WTC11 (cell line): ENCODE measurements at regions not wholly inside any gene's neighbourhood (a gene's known extent, or its start where the extent isn't known, plus 50 kb on each side); places are given as distances from the start of the nearest gene placed in this dataset.
"Not testable (repeated sequence)": the region's sequence is repeated elsewhere in the genome, so short reads cannot be mapped to it uniquely, and the experiment has no call there.

Source experiments
- ATAC-seq: fragments of 200-7000 bp; cut with Tn5 transposase; 2 replicates; pipeline ENCODE4 v1.10.0; 2021; ENCODE audit warnings: mild to moderate bottlenecking, moderate library complexity
- CTCF ChIA-PET: fragments of 300-600 bp; sonication (Branson Sonifier 250); formaldehyde crosslinking; loops from one replicate; lab custom pipeline; 2021; ENCODE audit warnings: antibody characterized with exemption; lab: Charles Lee
- POLR2A ChIA-PET: fragments of 350-600 bp; sonication (Branson Sonifier 250); formaldehyde crosslinking; loops from one replicate; lab custom pipeline; 2021; ENCODE audit warnings: antibody characterized with exemption; lab: Charles Lee
- DNase-seq: peaks from one replicate; pipeline ENCODE4 v3.0.0; 2021; ENCODE audit warnings: low spot score
- H3K27ac Mint-ChIP-seq: 2 replicates; pipeline ENCODE4 v1.8.0; 2021; ENCODE audit warnings: mixed read lengths
- H3K27me3 Mint-ChIP-seq: 2 replicates; pipeline ENCODE4 v1.8.0; 2021; ENCODE audit warnings: low read depth, mild to moderate bottlenecking, moderate library complexity, mixed read lengths
- H3K36me3 Mint-ChIP-seq: 2 replicates; pipeline ENCODE4 v1.8.0; 2021; ENCODE audit warnings: mixed read lengths
- H3K4me1 Mint-ChIP-seq: 2 replicates; pipeline ENCODE4 v1.8.0; 2022; ENCODE audit warnings: mixed read lengths
- H3K4me3 Mint-ChIP-seq: 2 replicates; pipeline ENCODE4 v1.8.0; 2021; ENCODE audit warnings: mild to moderate bottlenecking, moderate library complexity, mixed read lengths
- H3K9me3 Mint-ChIP-seq: 2 replicates; pipeline ENCODE4 v1.8.0; 2021; ENCODE audit warnings: mixed read lengths
- ATF2 ChIP-seq: sonication (generic); formaldehyde crosslinking; IDR thresholded peaks from 2 replicates; pipeline ENCODE4 v1.8.1; 2022; ENCODE audit warnings: low read depth, missing genetic modification reagents, borderline replicate concordance
- CBFB ChIP-seq: sonication (generic); formaldehyde crosslinking; IDR thresholded peaks from 2 replicates; pipeline ENCODE4 v1.8.1; 2022; ENCODE audit warnings: mild to moderate bottlenecking, low read depth, missing genetic modification reagents
- CREB1 ChIP-seq: sonication (generic); formaldehyde crosslinking; IDR thresholded peaks from 2 replicates; pipeline ENCODE4 v1.8.0; 2023; ENCODE audit warnings: mild to moderate bottlenecking, missing genetic modification reagents
- FOXK1 ChIP-seq: sonication (generic); formaldehyde crosslinking; IDR thresholded peaks from 2 replicates; pipeline ENCODE4 v1.8.0; 2022; ENCODE audit warnings: mild to moderate bottlenecking, moderate library complexity, missing genetic modification reagents
- IRF2 ChIP-seq: sonication (generic); formaldehyde crosslinking; IDR thresholded peaks from 2 replicates; pipeline ENCODE4 v1.8.0; 2022; ENCODE audit warnings: low read depth, missing genetic modification reagents, borderline replicate concordance
- KAT7 ChIP-seq: sonication (generic); formaldehyde crosslinking; IDR thresholded peaks from 2 replicates; pipeline ENCODE4 v1.8.1; 2023; ENCODE audit warnings: missing genetic modification reagents, mild to moderate bottlenecking, borderline replicate concordance
- MXD4 ChIP-seq: fragments of 250-450 bp; sonication (Bioruptor Pico); IDR thresholded peaks from 2 replicates; pipeline ENCODE4 v1.8.0; 2021; ENCODE audit warnings: mild to moderate bottlenecking, moderate library complexity, borderline replicate concordance
- PRRX2 ChIP-seq: fragments of 250-450 bp; sonication (Bioruptor Pico); IDR thresholded peaks from 2 replicates; pipeline ENCODE4 v1.8.0; 2021; ENCODE audit warnings: mild to moderate bottlenecking
- RORB ChIP-seq: fragments of 250-450 bp; sonication (Bioruptor Pico); IDR thresholded peaks from 2 replicates; pipeline ENCODE4 v1.9.0; 2021; ENCODE audit warnings: mild to moderate bottlenecking
- SP1 ChIP-seq: sonication (generic); formaldehyde crosslinking; conservative IDR thresholded peaks from 2 replicates; pipeline ENCODE4 v1.8.1; 2022; ENCODE audit warnings: missing genetic modification reagents
- TCF7 ChIP-seq: sonication (generic); formaldehyde crosslinking; IDR thresholded peaks from 2 replicates; pipeline ENCODE4 v1.8.0; 2022; ENCODE audit warnings: mild to moderate bottlenecking, low read depth, missing genetic modification reagents, moderate library complexity
- ZNF232 ChIP-seq: sonication (generic); formaldehyde crosslinking; IDR thresholded peaks from 2 replicates; pipeline ENCODE4 v1.8.0; 2022; ENCODE audit warnings: mild to moderate bottlenecking, missing genetic modification reagents
- ZNF263 ChIP-seq: sonication (generic); formaldehyde crosslinking; IDR thresholded peaks from 2 replicates; pipeline ENCODE4 v1.8.1; 2022; ENCODE audit warnings: low read depth, mild to moderate bottlenecking, moderate library complexity, missing genetic modification reagents
- ZNF416 ChIP-seq: fragments of 250-450 bp; sonication (Bioruptor Pico); IDR thresholded peaks from 2 replicates; pipeline ENCODE4 v1.9.0; 2021; ENCODE audit warnings: mild to moderate bottlenecking, inconsistent platforms
- ZNF425 ChIP-seq: fragments of 250-450 bp; sonication (Bioruptor Pico); conservative IDR thresholded peaks from 2 replicates; pipeline ENCODE4 v1.9.0; 2021; ENCODE audit warnings: mild to moderate bottlenecking
- TF ChIP-seq, protein P1 (sequence below): fragments of 250-450 bp; sonication (Bioruptor Pico); IDR thresholded peaks from 2 replicates; pipeline ENCODE4 v1.9.0; 2021; ENCODE audit warnings: mild to moderate bottlenecking
- TF ChIP-seq, protein P2 (sequence below): sonication (generic); formaldehyde crosslinking; IDR thresholded peaks from 2 replicates; pipeline ENCODE4 v1.8.0; 2022; ENCODE audit warnings: mild to moderate bottlenecking, missing genetic modification reagents
- TF ChIP-seq, protein P3 (sequence below): fragments of 200-600 bp; IDR thresholded peaks from 2 replicates; pipeline ENCODE4 v1.8.0; 2022; ENCODE audit warnings: antibody characterized with exemption
- TF ChIP-seq, protein P4 (sequence below): sonication (generic); formaldehyde crosslinking; conservative IDR thresholded peaks from 2 replicates; pipeline ENCODE4 v1.8.1; 2022; ENCODE audit warnings: mild to moderate bottlenecking, missing genetic modification reagents
- TF ChIP-seq, protein P5 (sequence below): sonication (generic); formaldehyde crosslinking; IDR thresholded peaks from 2 replicates; pipeline ENCODE4 v1.8.1; 2023; ENCODE audit warnings: mild to moderate bottlenecking, missing genetic modification reagents, moderate library complexity

DNA sequence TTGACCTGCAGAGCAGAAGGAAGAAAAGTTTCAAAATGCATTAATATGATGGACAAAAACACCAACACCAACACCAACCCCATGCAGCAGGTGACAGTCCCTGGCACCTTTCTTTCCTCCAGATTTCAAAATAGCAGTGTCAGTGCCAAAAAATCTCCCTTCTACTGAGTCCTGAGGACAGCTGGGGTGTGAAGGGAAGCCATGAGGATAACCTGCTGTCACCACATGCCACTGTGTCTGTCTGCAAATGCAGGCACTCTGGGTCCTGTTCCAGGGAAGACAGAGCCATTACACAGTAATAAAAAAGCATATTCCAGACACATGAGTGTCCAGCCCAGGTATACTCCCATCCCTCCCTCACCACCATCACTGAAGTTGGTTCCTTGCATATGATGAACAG, 187.5 kb downstream of the BMP15 start:
- Mint-ChIP-seq H3K27me3 (no peaks in the 10 kb centered on the region), H3K4me3 (no peak overlapping the region), H3K4me1 (peaks cover 4% of the 10 kb centered on the region; the same call in 1 of the 2 replicates), H3K27ac (no peak overlapping the region), H3K9me3 (no peaks in the 10 kb centered on the region), H3K36me3 (no peaks in the 10 kb centered on the region)
- ATAC-seq (no peak), DNase-seq (no peak)
- ChIA-PET CTCF (no interaction called here), POLR2A (no interaction called here)
- TF ChIP-seq ATF2 (no peak), TCF7 (CRISPR knock-in tag) (no peak), ZNF263 (no peak), PRRX2 (CRISPR knock-in tag) (no peak), FOXK1 (CRISPR knock-in tag) (no peak), SP1 (no peak), RORB (no peak), CREB1 (no peak), ZNF232 (CRISPR knock-in tag) (no peak), IRF2 (CRISPR knock-in tag) (no peak), CBFB (no peak), ZNF425 (CRISPR knock-in tag) (no peak), ZNF416 (no peak), KAT7 (CRISPR knock-in tag) (no peak), MXD4 (no peak)
- TF ChIP-seq, protein P1, sequence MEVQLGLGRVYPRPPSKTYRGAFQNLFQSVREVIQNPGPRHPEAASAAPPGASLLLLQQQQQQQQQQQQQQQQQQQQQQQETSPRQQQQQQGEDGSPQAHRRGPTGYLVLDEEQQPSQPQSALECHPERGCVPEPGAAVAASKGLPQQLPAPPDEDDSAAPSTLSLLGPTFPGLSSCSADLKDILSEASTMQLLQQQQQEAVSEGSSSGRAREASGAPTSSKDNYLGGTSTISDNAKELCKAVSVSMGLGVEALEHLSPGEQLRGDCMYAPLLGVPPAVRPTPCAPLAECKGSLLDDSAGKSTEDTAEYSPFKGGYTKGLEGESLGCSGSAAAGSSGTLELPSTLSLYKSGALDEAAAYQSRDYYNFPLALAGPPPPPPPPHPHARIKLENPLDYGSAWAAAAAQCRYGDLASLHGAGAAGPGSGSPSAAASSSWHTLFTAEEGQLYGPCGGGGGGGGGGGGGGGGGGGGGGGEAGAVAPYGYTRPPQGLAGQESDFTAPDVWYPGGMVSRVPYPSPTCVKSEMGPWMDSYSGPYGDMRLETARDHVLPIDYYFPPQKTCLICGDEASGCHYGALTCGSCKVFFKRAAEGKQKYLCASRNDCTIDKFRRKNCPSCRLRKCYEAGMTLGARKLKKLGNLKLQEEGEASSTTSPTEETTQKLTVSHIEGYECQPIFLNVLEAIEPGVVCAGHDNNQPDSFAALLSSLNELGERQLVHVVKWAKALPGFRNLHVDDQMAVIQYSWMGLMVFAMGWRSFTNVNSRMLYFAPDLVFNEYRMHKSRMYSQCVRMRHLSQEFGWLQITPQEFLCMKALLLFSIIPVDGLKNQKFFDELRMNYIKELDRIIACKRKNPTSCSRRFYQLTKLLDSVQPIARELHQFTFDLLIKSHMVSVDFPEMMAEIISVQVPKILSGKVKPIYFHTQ (CRISPR knock-in tag), result no peak
- TF ChIP-seq, protein P2, sequence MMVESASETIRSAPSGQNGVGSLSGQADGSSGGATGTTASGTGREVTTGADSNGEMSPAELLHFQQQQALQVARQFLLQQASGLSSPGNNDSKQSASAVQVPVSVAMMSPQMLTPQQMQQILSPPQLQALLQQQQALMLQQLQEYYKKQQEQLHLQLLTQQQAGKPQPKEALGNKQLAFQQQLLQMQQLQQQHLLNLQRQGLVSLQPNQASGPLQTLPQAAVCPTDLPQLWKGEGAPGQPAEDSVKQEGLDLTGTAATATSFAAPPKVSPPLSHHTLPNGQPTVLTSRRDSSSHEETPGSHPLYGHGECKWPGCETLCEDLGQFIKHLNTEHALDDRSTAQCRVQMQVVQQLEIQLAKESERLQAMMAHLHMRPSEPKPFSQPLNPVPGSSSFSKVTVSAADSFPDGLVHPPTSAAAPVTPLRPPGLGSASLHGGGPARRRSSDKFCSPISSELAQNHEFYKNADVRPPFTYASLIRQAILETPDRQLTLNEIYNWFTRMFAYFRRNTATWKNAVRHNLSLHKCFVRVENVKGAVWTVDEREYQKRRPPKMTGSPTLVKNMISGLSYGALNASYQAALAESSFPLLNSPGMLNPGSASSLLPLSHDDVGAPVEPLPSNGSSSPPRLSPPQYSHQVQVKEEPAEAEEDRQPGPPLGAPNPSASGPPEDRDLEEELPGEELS, result no peak
- TF ChIP-seq, protein P3, sequence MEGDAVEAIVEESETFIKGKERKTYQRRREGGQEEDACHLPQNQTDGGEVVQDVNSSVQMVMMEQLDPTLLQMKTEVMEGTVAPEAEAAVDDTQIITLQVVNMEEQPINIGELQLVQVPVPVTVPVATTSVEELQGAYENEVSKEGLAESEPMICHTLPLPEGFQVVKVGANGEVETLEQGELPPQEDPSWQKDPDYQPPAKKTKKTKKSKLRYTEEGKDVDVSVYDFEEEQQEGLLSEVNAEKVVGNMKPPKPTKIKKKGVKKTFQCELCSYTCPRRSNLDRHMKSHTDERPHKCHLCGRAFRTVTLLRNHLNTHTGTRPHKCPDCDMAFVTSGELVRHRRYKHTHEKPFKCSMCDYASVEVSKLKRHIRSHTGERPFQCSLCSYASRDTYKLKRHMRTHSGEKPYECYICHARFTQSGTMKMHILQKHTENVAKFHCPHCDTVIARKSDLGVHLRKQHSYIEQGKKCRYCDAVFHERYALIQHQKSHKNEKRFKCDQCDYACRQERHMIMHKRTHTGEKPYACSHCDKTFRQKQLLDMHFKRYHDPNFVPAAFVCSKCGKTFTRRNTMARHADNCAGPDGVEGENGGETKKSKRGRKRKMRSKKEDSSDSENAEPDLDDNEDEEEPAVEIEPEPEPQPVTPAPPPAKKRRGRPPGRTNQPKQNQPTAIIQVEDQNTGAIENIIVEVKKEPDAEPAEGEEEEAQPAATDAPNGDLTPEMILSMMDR, result no peak
- TF ChIP-seq, protein P4, sequence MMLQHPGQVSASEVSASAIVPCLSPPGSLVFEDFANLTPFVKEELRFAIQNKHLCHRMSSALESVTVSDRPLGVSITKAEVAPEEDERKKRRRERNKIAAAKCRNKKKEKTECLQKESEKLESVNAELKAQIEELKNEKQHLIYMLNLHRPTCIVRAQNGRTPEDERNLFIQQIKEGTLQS, result no peak
- TF ChIP-seq, protein P5, sequence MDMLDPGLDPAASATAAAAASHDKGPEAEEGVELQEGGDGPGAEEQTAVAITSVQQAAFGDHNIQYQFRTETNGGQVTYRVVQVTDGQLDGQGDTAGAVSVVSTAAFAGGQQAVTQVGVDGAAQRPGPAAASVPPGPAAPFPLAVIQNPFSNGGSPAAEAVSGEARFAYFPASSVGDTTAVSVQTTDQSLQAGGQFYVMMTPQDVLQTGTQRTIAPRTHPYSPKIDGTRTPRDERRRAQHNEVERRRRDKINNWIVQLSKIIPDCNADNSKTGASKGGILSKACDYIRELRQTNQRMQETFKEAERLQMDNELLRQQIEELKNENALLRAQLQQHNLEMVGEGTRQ, result no peak

- H3K9me3 Mint-ChIP-seq, result peaks cover 21% of the 10 kb centered on the region
- H3K4me3 Mint-ChIP-seq, CTCF ChIA-PET, H3K27ac Mint-ChIP-seq, ATAC-seq, H3K27me3 Mint-ChIP-seq, H3K4me1 Mint-ChIP-seq, H3K36me3 Mint-ChIP-seq, POLR2A ChIA-PET, DNase-seq: not testable (repeated sequence)
Observed at GRCh38 chrX:51119058-51119926, 208.8 kb downstream of the BMP15 start.

DNA sequence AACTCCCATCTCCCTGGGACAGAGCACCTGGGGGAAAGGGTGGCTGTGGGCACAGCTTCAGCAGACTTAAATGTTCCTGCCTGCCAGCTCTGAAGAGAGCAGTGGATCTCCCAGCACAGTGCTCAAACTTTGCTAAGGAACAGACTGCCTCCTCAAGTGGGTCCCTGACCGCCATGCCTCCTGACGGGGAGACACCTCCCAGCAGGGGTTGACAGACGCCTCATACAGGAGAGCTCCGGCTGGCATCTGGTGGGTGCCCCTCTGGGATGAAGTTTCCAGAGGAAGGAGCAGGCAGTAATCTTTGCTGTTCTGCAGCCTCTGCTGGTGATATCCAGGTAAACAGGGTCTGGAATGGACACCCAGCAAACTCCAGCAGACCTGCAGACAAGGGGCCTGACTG, 206.9 kb upstream of the NUDT10 start:
- H3K4me1 Mint-ChIP-seq, ATAC-seq, H3K36me3 Mint-ChIP-seq, DNase-seq, H3K4me3 Mint-ChIP-seq, H3K27me3 Mint-ChIP-seq, H3K27ac Mint-ChIP-seq, CTCF ChIA-PET, POLR2A ChIA-PET: not testable (repeated sequence)
- peaks cover 21% of the 10 kb centered on the region for H3K9me3 Mint-ChIP-seq
